ENCODE measurements at regions not wholly inside any gene's neighbourhood (a gene's known extent, or its start where the extent isn't known, plus 50 kb on each side); places are given as distances from the start of the nearest gene placed in this dataset.

- TF ChIP-seq CEBPG (CRISPR knock-in tag; IDR thresholded peaks at IDR 0.05) (peak; percentile 61), CEBPG (tag; conservative IDR thresholded peaks at IDR 0.05 in 1 of 2, IDR thresholded peaks at IDR 0.05 in 1 of 2) (peak; percentile 22 to 58; a peak in 2 of 4 replicates), ATF3 (IDR thresholded peaks at IDR 0.05) (peak; percentile 53; the same call in 1 of the 2 replicates), ATF3 (CRISPR knock-in tag; conservative IDR thresholded peaks at IDR 0.05) (no peak), NFIX (CRISPR knock-in tag; IDR thresholded peaks at IDR 0.05; ENCODE audit: low read depth) (no peak), IRF2 (CRISPR knock-in tag; IDR thresholded peaks at IDR 0.05) (no peak), ZNF75A (CRISPR knock-in tag; IDR thresholded peaks at IDR 0.05) (no peak), LARP7 (IDR thresholded peaks at IDR 0.05) (no peak), SMAD3 (CRISPR knock-in tag; conservative IDR thresholded peaks at IDR 0.05) (no peak), L3MBTL2 (IDR thresholded peaks at IDR 0.05) (peak; percentile 80), CBFB (CRISPR knock-in tag; IDR thresholded peaks at IDR 0.05) (no peak), TFAM (CRISPR knock-in tag; conservative IDR thresholded peaks at IDR 0.05) (no peak), HDAC6 (IDR thresholded peaks at IDR 0.05; ENCODE audit: low read depth, low read length) (no peak), SIX5 (IDR thresholded peaks at IDR 0.05; ENCODE audit: borderline replicate concordance in 1 of 2, insufficient read depth in 1 of 2, low read depth in 1 of 2, low read length in 2 of 2) (no peak), DMBX1 (CRISPR knock-in tag; IDR thresholded peaks at IDR 0.05; ENCODE audit: borderline replicate concordance) (peak; percentile 39; the same call in 1 of the 2 replicates), REST (IDR thresholded peaks at IDR 0.05; ENCODE audit: borderline replicate concordance) (no peak), REST (CRISPR knock-in tag; IDR thresholded peaks at IDR 0.05; ENCODE audit: low read depth) (no peak), PTRF (tag; IDR thresholded peaks at IDR 0.05) (no peak), ESRRB (CRISPR knock-in tag; IDR thresholded peaks at IDR 0.05; ENCODE audit: borderline replicate concordance) (no peak), ZBTB12 (CRISPR knock-in tag; IDR thresholded peaks at IDR 0.05) (no peak)
These were observed 84.5 kb upstream of the EGLN3 start (continued) for GRCh38 chr14:34035177-34035933.

Data from K562 (cell line).